ENCODE measurements at regions not wholly inside any gene's neighbourhood (a gene's known extent, or its start where the extent isn't known, plus 50 kb on each side); places are given as distances from the start of the nearest gene placed in this dataset.
"Not testable (repeated sequence)": the region's sequence is repeated elsewhere in the genome, so short reads cannot be mapped to it uniquely, and the experiment has no call there.

DNA sequence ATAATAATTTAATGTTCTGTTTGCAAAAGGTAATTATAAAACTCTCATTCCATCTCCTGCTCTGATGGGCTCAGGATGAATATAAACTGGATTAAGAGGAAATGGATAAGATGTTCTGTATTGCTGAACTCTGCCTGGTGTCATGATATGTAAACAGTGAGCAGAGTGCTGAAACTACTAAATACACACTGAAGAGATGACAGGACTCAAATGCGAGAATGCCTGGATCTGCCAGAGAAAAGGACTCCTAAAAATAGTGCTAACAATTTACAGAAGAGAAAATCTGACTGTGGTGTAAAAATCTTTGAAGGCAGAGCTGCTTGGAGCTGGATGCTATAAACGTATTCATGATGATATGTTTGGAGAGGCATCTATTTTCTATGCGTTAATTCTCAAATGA is 303.2 kb downstream of the RWDD3 start:
- DNase-seq = no peak

DNA sequence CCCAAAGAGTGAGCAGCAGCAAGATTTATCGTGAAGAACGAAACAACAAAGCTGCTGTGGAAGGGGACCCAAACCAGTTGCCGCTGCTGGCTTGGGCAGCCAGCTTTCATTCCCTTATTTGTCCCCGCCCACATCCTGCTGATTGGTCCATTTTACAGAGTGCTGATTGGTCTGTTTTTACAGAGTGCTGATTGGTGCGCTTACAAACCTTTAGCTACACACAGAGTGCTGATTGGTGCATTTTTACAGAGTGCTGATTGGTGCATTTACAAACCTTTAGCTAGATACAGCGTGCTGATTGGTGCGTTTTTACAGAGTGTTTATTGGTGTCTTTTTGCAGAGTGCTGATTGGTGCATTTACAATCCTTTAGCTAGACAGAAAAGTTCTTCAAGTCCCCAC is 304.2 kb downstream of the RWDD3 start:
- not testable (repeated sequence) for DNase-seq

DNA sequence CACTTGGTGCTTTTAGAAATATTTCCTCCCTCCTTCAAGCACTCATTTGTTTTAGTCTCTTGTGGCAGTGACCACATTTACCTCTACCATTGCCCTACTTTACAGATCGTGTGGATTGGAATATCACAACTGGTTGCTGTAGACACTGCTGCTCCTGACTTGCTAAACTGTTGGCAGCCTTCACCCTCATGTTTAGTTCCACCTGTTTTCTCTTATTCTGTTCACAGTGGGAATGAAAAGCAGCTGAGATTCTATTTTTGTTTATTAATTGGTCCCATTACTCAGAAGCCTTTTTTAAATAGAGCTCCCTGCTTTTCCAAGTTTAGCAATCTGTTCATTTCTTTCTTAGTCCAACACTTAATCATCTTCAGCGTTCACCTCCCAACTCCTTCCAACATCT is 308.9 kb downstream of the RWDD3 start:
- no peak for DNase-seq

DNA sequence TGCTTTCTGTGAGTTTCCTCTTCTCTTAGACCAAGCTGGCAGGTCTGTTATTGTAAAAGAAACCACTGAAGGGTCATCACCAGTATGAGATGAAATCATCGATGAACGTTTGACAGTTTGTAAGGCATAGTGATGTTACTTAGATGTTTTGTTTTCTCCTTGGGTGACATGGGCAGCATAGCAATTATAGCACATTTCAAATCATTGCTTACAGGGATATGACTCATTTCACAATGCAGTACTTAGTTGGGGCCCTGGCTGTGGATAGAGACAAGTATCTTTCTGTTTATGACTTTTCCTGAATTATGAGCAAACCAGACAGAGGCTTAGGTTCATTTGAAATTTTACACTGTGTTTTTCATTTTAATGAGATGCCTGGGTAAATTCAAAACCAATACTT is 313.0 kb downstream of the RWDD3 start:
- no peak for DNase-seq

DNA sequence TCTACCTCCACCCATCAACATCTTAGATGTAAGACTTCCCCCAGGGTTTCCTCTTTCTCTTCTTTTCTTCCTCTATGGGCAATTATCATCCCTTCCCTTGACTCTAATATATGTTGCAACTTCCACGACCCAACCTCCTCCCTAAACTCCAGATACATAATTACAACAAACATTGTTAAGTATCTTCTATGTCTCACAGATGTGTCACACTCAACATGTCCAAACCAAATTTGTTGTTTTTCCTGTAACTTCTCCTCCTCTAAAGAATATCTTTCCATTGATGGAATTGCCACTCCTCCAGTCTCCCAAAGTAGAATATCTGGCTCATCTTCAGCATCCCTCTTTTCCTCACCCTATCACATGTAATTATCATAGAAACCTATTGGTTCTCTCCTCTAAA is 314.2 kb downstream of the RWDD3 start:
- DNase-seq = no peak

DNA sequence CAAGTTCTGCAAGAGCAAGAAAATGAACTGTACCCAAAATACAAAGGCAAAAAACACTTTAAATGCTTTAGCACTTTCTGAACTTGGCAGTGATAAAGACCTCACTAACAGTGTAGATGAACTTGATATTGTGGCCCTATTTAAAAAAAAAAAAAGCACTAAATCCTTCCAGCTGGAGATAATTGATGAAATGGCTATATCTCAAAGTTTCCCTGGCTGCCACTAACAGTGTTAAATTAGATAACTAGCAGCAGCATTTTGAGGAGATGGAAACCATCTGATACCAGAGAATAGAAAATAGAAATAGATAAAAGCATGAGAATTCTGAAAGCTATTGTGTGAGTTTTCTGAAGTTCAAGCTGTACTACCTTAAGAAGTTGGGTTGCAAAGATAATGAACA is 317.2 kb downstream of the RWDD3 start:
- DNase-seq = no peak

DNA sequence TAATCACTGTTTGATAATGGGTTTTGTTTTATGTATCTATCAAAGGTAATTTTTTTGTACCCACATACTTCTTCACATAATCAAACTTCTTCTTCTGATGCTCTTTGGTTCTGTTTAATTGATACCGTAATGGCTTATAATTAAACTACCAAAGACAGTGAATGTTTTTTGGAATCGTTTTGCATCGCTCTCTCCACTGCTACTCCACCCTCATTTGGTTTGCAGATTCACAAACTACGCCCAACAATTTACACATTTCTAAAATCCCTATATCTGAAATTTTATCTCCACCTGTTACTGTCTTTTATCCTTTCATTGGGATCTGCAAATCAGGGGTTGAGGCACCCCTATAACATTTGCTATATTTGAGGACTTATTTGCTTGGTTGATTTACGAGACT is 319.6 kb downstream of the RWDD3 start:
- no peak for DNase-seq

DNA sequence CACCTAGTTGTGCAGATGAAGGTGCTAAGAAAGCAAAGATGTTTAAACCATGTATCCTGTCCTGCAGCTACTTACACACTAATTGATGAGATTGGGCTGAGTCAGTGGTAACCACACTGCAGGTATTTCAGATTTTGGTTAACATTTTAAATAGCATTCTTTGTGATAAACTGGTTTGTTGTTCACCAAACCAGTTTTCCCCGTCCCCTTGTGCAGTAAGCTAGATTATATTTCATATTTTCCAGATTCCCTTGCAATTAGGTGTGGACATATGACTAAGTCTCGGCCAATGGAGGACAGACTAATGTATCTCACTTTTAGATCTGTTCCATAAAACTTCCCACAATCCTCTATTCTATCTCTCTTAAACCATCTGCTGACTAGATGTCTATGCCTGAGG is 320.4 kb downstream of the RWDD3 start:
- DNase-seq = no peak

DNA sequence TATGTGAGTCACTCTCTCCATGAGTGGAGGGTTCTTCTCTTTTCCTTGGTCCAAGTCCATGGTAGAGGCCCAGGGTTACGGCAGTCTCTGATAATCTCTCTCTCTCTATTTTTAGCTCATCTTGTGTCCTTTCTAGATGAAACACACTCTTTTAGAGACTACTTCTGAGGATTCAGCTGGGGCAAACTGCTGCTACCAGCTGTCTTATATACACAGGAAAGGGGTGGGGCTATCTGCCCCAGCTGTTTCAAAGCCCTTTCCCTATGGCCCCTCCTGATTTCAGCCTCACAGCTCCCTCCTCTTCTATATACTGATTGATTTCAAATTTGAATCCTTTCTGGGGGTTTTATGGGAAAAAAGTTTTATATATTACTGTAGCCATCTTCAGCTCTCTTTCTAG is 324.8 kb downstream of the RWDD3 start:
- DNase-seq = no peak

DNA sequence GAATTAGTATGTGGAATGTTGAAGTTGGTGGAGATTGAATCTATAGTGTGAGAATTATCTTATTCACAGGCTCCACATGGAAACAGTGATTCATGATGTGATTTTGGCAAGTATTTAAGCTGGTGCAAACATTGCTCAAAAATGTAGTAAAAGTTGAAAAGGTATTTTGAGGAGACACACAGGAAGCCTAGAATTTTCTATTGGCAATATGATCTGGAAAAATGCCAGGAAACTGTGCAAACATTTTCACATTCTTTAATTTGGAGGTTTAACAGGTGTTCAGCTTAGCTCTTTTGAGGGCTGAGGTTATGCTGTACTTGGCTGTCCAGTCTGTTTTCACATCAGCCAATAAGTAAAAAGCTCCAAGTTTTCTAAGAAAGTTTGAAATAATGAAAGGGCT is 327.3 kb downstream of the RWDD3 start:
- DNase-seq = no peak

DNA sequence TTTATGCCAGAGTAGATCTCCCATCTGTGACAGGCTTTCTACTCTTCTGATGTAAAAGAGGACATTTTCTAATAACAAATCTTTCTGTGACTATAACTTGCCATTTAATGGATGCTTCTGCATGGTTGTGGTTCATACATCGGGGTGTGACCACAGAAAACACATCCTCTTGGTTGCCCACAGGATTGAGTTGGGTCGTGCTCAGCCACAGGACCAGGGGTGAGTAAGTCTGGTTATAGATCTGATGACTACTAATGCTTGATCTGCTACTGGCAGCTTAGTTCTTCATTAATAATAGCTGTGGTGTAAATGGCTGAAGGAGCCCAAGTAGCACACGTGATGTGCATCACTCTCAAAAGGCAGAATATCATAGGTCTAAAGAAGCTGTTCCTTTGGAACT is 328.2 kb downstream of the RWDD3 start:
- no peak for DNase-seq

DNA sequence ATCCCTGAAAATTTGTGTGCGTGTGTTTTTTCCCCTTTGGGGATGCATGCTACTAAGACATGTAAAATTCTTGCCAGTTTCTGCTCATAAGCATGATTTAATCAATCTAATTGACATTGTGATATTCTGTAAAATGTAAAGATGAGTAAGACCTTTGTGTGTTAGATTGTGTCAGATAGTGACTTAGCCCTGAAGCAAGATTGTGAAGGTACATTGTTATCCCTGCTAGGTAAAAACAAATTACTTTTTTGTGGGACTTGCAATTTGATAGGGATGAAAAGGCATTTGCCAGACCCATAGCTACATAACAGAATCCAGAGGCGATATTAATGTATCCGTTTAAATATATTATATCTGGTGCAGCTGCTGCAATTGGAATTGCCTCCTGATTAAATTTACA is 338.0 kb downstream of the RWDD3 start:
- DNase-seq = no peak

DNA sequence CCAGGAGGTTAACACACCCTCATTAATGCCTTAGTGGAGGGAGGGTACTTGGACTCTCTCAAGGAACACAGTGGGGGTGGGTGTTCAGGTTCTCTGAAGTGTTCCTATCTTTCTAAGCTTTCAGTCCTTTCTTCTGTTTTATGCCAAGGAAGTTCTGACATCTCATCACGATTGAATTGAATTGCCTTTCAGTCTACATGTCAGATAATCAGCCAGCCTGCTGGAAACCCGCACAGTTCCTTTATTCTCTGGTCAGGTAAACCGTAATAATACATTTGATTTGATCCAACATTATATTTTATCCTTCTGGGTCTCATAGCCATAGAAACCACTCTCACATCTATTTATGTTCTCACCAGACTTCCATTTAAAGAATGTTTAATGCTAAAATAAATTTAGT is 339.0 kb downstream of the RWDD3 start:
- DNase-seq = no peak

DNA sequence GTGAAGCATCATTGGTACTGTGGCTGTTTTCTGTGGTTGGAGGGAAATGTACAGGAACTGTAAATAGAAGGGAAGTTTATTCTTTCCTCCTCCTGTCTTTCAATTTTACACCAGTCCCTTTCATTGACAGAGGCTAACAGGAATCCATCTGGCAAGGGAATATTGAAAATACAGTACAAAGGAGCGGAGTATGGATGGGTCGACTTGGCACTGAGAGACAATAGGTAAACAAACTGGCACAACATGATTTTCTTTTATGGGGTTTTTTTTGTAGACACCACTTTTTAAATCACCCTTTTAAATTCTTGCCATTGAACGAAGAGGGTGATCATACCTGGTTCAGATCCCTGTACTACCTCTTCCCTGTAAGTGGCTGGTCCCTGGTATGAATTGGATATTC is 341.3 kb downstream of the RWDD3 start:
- no peak for DNase-seq

DNA sequence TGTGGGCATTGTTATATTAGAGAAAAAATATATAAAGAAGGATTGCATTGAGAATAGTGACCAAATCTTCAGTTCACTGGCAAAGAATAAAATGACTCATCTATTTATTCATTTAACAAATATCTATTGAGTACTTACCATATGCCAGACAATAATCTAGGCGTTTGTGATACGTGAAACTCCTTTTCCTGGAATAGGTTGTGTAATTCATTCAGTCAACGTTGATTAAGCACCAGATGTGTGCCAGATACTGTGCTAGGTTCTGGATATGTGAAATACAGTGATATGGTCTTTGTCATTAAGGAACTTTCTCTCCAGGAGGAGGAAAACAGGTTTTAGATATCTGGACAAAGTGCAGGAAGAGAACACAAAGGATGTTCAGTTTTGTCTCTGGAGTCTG is 344.5 kb downstream of the RWDD3 start:
- no peak for DNase-seq

DNA sequence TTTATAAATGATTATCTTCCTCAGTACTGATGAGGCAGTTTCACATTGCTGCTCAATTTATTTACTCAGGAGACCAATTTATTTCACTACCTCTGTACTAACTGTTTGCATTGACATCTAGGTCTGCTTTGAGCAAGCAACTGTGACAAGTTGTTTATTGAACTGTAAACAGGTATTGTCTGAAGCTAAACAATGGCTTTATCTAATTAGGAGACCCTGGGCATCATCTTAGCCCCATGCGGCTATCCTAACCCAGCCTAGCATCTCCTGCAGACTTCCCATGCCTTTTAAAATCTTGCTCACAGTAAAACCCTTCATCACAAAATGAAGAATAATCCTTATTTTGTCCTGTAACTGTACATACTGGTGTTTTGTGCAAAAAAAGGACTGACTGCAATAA is 348.2 kb downstream of the RWDD3 start:
- DNase-seq = no peak

DNA sequence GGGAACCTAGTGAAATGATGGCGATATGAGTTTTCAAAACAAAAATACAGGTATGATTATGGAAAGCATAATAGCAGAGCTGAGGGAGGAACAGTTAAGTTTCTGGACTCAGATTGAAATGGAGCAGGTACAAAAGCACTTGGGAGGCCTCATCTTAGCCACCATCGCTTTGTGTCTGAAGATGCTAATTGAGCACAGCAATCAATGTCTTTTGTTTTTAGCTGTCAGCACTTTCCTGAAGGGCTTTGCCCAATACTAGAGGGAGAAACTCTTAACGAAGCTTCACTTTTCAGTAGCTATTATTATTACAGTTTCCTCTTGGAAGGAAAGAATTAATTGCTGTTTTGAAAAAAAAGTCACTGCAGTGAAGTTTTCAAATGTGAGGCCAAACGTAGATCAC is 348.7 kb downstream of the RWDD3 start:
- DNase-seq = no peak

DNA sequence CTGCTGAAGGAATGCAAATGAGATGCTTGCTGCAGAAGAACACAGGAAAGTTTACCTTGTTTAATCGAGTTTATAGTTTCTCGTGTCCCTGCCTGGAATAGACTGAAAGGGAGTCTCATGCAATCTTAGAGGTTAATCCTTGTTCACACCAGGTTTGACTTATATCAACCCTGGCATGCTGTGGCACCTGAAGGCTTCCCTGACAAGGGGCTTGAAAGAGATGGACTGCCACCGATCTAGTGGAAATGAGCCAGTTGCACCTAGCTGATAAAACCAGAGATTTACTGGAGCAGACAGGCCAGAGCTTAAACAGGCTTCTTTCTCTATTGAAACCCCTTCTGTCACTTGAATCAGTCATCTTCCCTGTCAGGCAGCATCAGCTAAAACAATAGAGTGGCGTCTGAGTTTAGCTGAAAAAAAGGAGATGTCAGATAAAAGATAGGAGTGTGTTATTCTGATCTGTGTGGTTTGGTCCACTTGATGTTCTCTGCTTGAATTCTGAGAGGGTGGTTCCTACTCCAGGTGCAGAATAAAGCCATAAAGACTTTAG is 349.7 kb downstream of the RWDD3 start:
- no peak for DNase-seq

DNA sequence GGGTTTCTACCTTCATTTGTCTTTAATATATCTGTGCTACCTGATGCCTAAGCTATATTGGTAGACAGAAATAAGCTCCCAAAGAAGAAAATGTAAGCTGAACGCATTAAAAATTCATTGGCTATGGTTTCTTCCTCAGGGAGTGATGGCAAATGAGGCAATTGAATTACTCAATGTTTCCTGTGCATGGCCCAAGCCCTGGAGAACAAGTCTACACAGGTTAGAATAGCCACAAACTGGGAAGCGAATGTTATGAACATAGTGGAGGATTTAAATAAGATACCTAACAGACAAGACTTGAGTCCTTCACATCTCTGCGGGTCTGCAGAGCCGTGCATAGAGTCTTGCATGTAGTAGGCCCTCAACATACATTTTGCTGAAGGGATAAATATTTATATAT is 350.3 kb downstream of the RWDD3 start:
- DNase-seq = no peak

DNA sequence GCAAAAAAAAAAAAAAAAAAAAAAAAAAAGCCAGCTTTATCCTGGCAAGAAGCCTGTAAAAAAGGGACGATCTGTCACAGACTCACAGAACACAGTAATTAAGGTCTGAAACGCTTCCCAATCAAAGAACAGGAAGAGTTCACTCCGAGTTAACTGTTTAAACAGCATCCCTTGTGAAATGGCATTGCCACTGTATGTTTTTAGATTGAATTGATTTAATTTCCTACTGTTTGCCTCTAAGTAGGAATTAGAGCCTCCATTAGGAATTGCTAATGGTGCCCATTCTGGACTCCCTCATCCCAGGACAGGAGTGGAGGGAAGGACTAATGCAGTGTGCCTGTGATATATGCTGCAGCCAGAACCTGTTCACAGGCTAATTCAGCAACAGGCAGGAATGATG is 370.8 kb downstream of the RWDD3 start:
- DNase-seq = no peak

DNA sequence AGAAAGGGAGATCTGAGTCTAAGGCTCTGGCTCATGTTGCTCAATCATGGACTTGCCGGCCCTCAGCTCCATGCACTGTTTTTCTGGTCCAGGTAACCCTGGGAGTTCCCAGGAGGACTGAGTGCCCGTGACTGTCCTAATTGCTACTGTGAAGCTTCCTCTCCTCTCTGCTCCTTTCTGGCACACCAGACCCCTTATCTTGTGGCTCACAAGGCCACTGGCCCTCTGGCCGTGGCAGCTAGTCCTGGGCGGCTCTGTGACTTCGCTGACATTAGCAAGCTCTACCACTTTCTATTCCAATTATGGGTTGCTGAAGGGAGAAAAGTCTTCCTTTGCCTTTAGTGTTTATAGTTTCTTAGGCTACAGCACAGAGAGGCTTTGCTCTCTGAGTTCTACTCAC is 380.2 kb downstream of the RWDD3 start:
- DNase-seq = no peak

DNA sequence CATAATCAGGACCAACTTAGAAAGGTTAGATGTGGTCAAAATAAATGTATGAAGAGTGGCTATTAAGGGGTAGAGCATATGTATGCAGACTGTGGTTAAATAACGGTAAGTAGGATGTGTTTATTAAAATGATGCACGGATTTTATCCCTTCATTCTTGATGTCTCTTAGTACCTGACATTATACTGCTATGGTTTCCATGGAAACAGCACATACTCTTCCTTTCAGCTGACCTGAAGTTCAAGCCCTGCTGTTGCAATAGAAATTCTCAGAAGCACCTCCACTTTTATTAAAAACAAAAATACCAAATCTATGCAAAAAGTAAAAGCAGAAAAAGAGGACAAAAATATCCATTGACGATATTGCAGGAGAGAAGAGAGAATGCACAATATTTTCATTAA is 381.4 kb downstream of the RWDD3 start:
- DNase-seq = no peak

DNA sequence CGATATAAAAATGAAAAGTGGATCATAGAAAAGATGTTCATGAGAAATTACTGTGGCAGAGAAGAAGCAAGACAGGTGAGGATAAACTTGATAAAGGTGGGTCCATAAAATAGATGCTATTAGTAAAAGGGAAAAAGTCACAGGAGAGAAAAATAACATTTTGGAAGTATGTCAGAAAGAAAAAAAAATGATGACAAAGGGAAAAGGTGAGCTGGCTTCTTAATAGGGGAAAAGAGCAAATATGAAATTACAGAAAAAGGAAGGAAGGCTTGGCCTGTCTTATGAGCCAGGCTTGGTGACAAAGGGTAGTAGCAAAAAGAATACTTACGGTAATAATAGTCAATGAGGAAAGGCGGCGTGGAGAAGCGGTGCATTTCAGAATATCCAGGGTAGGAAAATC is 386.1 kb downstream of the RWDD3 start:
- no peak for DNase-seq

DNA sequence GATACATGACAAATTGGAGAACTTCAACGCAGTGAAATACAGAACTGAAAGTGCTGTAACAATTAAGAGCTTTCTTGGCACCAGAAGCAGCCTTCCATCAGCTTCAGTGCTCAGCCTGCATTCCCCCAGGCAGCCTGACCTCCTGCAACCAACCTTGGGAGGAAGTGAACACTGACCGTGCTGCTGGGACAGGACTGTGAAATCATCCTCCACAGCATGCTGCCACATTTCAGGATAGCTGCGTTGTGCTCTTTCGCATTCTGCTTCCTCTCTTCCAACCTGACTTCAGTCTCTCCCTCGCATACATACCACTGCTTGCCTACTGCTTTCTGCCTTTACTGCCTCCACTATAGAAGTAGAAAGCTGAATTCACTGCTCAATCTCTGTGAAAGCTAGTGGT is 388.6 kb downstream of the RWDD3 start:
- no peak for DNase-seq

DNA sequence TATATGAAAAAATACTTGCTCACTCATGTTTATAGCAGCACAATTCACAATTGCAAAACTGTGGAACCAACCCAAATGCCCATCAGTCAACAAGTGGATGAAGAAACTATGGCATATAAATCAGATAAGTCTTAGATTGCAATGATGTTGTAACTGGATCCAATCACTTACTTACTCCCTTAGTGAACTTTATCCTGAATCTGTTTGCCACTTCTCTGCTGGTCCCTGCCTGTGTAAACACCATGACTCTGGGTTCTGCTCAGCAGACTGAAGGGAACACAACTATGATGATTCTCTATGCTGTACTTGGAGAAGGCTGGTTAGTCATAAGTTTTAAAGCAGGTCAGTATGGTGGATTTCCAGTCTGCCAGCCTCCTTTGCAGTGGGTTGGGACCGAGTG is 391.2 kb downstream of the RWDD3 start:
- no peak for DNase-seq

DNA sequence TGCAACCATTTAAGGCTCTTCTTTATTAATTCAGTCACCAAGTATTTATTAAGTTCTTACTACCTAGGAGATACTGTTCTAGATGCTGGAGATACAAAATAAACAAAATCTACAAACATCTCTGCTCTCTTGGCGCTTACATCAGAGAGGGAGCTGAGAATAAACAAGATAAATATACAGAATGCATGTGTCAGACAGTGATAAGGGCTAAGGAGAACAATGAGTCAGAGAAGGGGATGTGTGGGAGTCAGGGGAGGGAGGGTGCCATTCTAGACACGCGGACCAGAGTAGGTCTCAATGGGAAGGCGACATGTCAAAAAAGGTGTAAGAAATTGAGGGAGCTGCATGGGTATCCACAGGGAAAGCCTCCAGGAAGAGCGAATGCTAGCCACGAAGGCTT is 393.2 kb downstream of the RWDD3 start:
- DNase-seq = no peak
